ENCODE measurements at regions not wholly inside any gene's neighbourhood (a gene's known extent, or its start where the extent isn't known, plus 50 kb on each side); places are given as distances from the start of the nearest gene placed in this dataset.

GRCh38 chr1:73953586-73953985, 244.4 kb downstream of the LRRIQ3 start:
- no peak overlapping the region for H3K9ac ChIP-seq (ENCODE audit: low read depth, low read length)
- no peaks in the 10 kb centered on the region for H3K9me3 ChIP-seq (ENCODE audit: control insufficient read depth, insufficient read depth, low read length)
- H3K4me1 ChIP-seq (ENCODE audit: insufficient read depth, low read length) = no peaks in the 10 kb centered on the region
- H3K36me3 ChIP-seq (ENCODE audit: insufficient read depth, low read length) = no peaks in the 10 kb centered on the region

GRCh38 chr1:73953186-73953585, 244.8 kb downstream of the LRRIQ3 start:
- H3K9me3 ChIP-seq (ENCODE audit: control insufficient read depth, insufficient read depth, low read length) = no peaks in the 10 kb centered on the region
- H3K4me1 ChIP-seq (ENCODE audit: insufficient read depth, low read length) = no peaks in the 10 kb centered on the region
- no peaks in the 10 kb centered on the region for H3K36me3 ChIP-seq (ENCODE audit: insufficient read depth, low read length)
- H3K9ac ChIP-seq (ENCODE audit: low read depth, low read length) = no peak overlapping the region

- H3K36me3 ChIP-seq (ENCODE audit: insufficient read depth, low read length) = no peaks in the 10 kb centered on the region
- H3K9ac ChIP-seq (ENCODE audit: low read depth, low read length) = no peak overlapping the region
- no peaks in the 10 kb centered on the region for H3K9me3 ChIP-seq (ENCODE audit: control insufficient read depth, insufficient read depth, low read length)
- H3K4me1 ChIP-seq (ENCODE audit: insufficient read depth, low read length) = 0 out of 2 replicates have a peak, but pooled peaks cover 8% of the 10 kb centered on the region
Observed at GRCh38 chr1:73948055-73948454, 249.9 kb downstream of the LRRIQ3 start.

DNA sequence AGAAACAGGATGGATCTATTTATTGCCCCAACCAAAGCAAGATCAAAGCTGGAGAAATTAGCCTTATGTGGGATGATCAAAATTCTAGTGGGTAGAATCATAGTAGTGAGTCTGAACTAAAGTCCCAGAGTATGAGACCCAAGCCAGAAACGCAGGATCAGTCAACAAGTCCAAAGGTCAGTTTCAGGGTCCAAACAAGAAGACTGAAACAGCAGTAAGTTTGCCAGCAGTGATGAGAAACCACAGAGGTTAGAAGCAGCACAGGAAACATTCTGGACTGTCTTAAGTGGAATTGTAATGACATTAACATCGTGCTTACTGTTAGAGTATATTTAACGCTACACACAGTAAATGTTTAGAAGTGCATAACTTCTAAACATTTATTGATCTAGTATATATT, 251.0 kb downstream of the LRRIQ3 start:
- Histone ChIP-seq H3K4me1 (ENCODE audit: insufficient read depth, low read length) (0 out of 2 replicates have a peak, but pooled peaks cover 8% of the 10 kb centered on the region), H3K9ac (ENCODE audit: low read depth, low read length) (no peak overlapping the region), H3K9me3 (ENCODE audit: control insufficient read depth, insufficient read depth, low read length) (no peaks in the 10 kb centered on the region), H3K36me3 (ENCODE audit: insufficient read depth, low read length) (no peaks in the 10 kb centered on the region)

GRCh38 chr1:73943270-73943669, 254.7 kb downstream of the LRRIQ3 start:
- 0 out of 2 replicates have a peak, but pooled peaks cover 8% of the 10 kb centered on the region for H3K4me1 ChIP-seq (ENCODE audit: insufficient read depth, low read length)
- no peaks in the 10 kb centered on the region for H3K36me3 ChIP-seq (ENCODE audit: insufficient read depth, low read length)
- no peak overlapping the region for H3K9ac ChIP-seq (ENCODE audit: low read depth, low read length)
- no peaks in the 10 kb centered on the region for H3K9me3 ChIP-seq (ENCODE audit: control insufficient read depth, insufficient read depth, low read length)

GRCh38 chr1:73930293-73930692, 267.7 kb downstream of the LRRIQ3 start:
- Histone ChIP-seq H3K9ac (ENCODE audit: low read depth, low read length) (no peak overlapping the region), H3K4me1 (ENCODE audit: insufficient read depth, low read length) (peaks cover 3% of the 10 kb centered on the region; the same call in 1 of the 2 replicates), H3K9me3 (ENCODE audit: control insufficient read depth, insufficient read depth, low read length) (no peaks in the 10 kb centered on the region), H3K36me3 (ENCODE audit: insufficient read depth, low read length) (no peaks in the 10 kb centered on the region)

DNA sequence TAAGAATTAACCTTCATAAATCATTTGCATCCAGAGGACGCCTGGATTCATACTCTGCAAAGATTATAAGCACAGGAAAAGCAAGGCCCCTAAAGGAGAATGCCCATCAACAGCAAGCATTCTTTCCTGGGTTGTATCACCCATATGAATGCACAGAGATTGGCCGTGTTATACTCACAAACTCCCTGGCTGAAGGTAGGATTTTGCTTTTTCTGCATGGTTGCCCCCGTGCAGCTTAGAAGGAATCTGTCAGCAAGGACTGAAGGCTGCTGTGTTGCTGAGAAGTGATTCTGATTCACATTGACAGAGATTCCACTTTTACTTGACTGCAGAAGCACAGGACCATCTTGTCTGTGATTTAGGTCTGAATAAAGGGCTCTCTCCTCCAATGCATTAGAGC, 283.0 kb downstream of the LRRIQ3 start:
- Histone ChIP-seq H3K9me3 (ENCODE audit: control insufficient read depth, insufficient read depth, low read length) (peaks cover 4% of the 10 kb centered on the region; the same call in 1 of the 2 replicates), H3K9ac (ENCODE audit: low read depth, low read length) (no peak overlapping the region), H3K36me3 (ENCODE audit: insufficient read depth, low read length) (no peaks in the 10 kb centered on the region; the same call in 1 of the 2 replicates), H3K4me1 (ENCODE audit: insufficient read depth, low read length) (no peaks in the 10 kb centered on the region)

DNA sequence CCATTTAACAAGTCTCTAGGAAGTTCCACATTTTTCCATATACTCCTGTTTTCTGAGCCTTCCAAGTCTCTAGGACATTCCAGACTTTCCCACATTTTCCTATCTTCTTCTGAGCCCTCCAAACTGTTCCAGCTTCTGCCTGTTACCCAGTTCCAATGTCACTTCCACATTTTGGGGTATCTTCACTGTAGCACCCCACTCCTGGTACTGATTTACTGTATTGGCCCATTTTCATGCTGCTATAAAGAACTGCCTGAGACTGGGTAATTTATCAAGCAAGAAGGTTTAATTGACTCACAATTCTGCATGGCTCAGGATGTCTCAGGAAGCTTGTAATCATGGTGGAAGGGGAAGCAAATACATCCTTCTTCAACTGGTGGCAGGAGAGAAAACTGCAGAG, 285.0 kb downstream of the LRRIQ3 start:
- H3K4me1 ChIP-seq (ENCODE audit: insufficient read depth, low read length) = no peaks in the 10 kb centered on the region
- H3K9ac ChIP-seq (ENCODE audit: low read depth, low read length) = no peak overlapping the region
- peaks cover 4% of the 10 kb centered on the region; the same call in 1 of the 2 replicates for H3K9me3 ChIP-seq (ENCODE audit: control insufficient read depth, insufficient read depth, low read length)
- no peaks in the 10 kb centered on the region; the same call in 1 of the 2 replicates for H3K36me3 ChIP-seq (ENCODE audit: insufficient read depth, low read length)

DNA sequence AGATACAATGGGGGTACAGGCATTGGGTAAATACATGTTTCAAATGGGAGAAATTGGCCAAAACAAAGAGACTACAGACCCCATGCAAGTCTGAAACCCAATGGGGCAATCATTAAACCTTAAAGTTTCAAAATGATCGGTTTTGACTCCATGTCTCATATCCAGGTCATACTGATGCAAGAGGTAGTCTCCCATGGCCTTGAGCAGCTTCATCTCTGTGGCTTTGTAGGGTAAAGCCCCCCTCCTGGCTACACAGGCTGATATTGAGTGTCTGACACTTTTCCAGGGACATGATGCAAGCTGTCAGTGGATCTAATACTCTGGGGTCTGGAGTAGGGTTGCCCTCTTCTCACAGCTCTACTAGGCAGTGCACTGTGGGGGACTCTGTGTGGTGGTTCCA, 286.1 kb downstream of the LRRIQ3 start:
- Histone ChIP-seq H3K36me3 (ENCODE audit: insufficient read depth, low read length) (no peaks in the 10 kb centered on the region; the same call in 1 of the 2 replicates), H3K9ac (ENCODE audit: low read depth, low read length) (no peak overlapping the region), H3K9me3 (ENCODE audit: control insufficient read depth, insufficient read depth, low read length) (peaks cover 4% of the 10 kb centered on the region; the same call in 1 of the 2 replicates), H3K4me1 (ENCODE audit: insufficient read depth, low read length) (no peaks in the 10 kb centered on the region)

GRCh38 chr1:73910466-73910865, 287.5 kb downstream of the LRRIQ3 start:
- Histone ChIP-seq H3K36me3 (ENCODE audit: insufficient read depth, low read length) (no peaks in the 10 kb centered on the region; the same call in 1 of the 2 replicates), H3K4me1 (ENCODE audit: insufficient read depth, low read length) (no peaks in the 10 kb centered on the region), H3K9me3 (ENCODE audit: control insufficient read depth, insufficient read depth, low read length) (peaks cover 4% of the 10 kb centered on the region; the same call in 1 of the 2 replicates), H3K9ac (ENCODE audit: low read depth, low read length) (no peak overlapping the region)

GRCh38 chr1:73910062-73910461, 287.9 kb downstream of the LRRIQ3 start:
- H3K9ac ChIP-seq (ENCODE audit: low read depth, low read length) = no peak overlapping the region
- H3K4me1 ChIP-seq (ENCODE audit: insufficient read depth, low read length) = no peaks in the 10 kb centered on the region
- peaks cover 4% of the 10 kb centered on the region; the same call in 1 of the 2 replicates for H3K9me3 ChIP-seq (ENCODE audit: control insufficient read depth, insufficient read depth, low read length)
- no peaks in the 10 kb centered on the region; the same call in 1 of the 2 replicates for H3K36me3 ChIP-seq (ENCODE audit: insufficient read depth, low read length)

DNA sequence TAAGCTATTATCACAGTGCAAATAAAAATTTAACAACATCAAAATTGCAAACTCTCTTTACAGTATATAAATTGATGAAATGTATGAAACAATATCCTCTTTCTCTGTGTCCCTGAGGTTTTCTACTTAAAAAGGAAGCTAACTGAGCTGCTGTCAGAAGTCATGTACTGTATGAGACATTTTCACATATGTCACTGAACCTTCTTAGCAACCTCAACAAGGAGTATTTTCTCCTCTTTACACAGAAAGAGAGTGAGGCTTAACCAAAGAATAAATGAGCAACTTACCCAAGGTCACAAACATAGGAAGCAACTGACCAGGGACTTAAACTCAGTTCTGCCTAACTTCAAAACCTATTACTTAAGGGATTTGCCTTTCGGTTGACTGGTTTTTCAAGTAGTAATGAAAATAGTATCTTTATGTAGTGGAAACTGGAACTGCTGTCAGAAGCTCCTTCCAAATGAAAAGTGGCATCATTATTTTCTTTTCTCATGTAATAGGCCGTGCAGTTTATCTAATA, 288.9 kb downstream of the LRRIQ3 start:
- no peaks in the 10 kb centered on the region for H3K4me1 ChIP-seq (ENCODE audit: insufficient read depth, low read length)
- H3K9ac ChIP-seq (ENCODE audit: low read depth, low read length) = no peak overlapping the region
- H3K9me3 ChIP-seq (ENCODE audit: control insufficient read depth, insufficient read depth, low read length) = peaks cover 4% of the 10 kb centered on the region; the same call in 1 of the 2 replicates
- no peaks in the 10 kb centered on the region; the same call in 1 of the 2 replicates for H3K36me3 ChIP-seq (ENCODE audit: insufficient read depth, low read length)

GRCh38 chr1:73907051-73907450, 290.9 kb downstream of the LRRIQ3 start:
- Histone ChIP-seq H3K9ac (ENCODE audit: low read depth, low read length) (no peak overlapping the region), H3K4me1 (ENCODE audit: insufficient read depth, low read length) (no peaks in the 10 kb centered on the region), H3K36me3 (ENCODE audit: insufficient read depth, low read length) (no peaks in the 10 kb centered on the region), H3K9me3 (ENCODE audit: control insufficient read depth, insufficient read depth, low read length) (no peaks in the 10 kb centered on the region)

GRCh38 chr1:73903092-73903491, 294.9 kb downstream of the LRRIQ3 start:
- H3K36me3 ChIP-seq (ENCODE audit: insufficient read depth, low read length) = no peaks in the 10 kb centered on the region
- H3K4me1 ChIP-seq (ENCODE audit: insufficient read depth, low read length) = peaks cover 16% of the 10 kb centered on the region; the same call in 1 of the 2 replicates
- H3K9ac ChIP-seq (ENCODE audit: low read depth, low read length) = no peak overlapping the region
- H3K9me3 ChIP-seq (ENCODE audit: control insufficient read depth, insufficient read depth, low read length) = no peaks in the 10 kb centered on the region

DNA sequence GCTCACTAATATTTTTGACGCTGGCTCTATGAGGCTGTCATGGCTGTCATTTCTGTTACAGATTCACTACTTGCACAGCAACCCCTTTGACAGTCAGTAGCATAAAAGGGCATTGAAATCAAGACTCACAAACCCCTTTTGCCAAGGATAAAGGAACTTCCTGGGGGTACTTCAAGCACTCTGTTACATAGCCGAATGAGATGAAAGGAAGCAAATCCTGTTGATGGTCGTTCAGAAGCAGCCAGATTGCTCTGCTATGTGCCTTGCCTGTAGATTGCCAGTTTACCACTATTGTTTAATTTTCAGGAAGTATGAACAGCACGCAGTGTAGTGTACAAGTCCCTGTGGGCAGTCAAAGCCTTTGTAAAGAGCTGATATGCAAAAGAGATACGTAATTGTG, 296.2 kb downstream of the LRRIQ3 start:
- H3K9ac ChIP-seq (ENCODE audit: low read depth, low read length) = no peak overlapping the region
- peaks cover 16% of the 10 kb centered on the region; the same call in 1 of the 2 replicates for H3K4me1 ChIP-seq (ENCODE audit: insufficient read depth, low read length)
- no peaks in the 10 kb centered on the region for H3K36me3 ChIP-seq (ENCODE audit: insufficient read depth, low read length)
- no peaks in the 10 kb centered on the region for H3K9me3 ChIP-seq (ENCODE audit: control insufficient read depth, insufficient read depth, low read length)
